Body of pancreas (tissue), 4 donors: ENCODE measurements at regions not wholly inside any gene's neighbourhood (a gene's known extent, or its start where the extent isn't known, plus 50 kb on each side); places are given as distances from the start of the nearest gene placed in this dataset.

Experiments used
- POLR2A ChIP-seq, 3 donors: fragments of 450-650 bp; IDR thresholded peaks; one replicate each; pipeline ENCODE4 v1.6.1; 2016; ENCODE audit warnings: antibody characterized with exemption in 3 of 3, mild to moderate bottlenecking in 2 of 3
- TF ChIP-seq, protein P1 (sequence below), 7 experiments: fragments of 450-650 bp in 4 of 7; fragments of 200-600 bp in 3 of 7; sonication (generic) in 3 of 7; IDR thresholded peaks; one replicate each; pipeline ENCODE4 v1.5.1; 2016 to 2019; ENCODE audit warnings: antibody characterized with exemption in 7 of 7

DNA sequence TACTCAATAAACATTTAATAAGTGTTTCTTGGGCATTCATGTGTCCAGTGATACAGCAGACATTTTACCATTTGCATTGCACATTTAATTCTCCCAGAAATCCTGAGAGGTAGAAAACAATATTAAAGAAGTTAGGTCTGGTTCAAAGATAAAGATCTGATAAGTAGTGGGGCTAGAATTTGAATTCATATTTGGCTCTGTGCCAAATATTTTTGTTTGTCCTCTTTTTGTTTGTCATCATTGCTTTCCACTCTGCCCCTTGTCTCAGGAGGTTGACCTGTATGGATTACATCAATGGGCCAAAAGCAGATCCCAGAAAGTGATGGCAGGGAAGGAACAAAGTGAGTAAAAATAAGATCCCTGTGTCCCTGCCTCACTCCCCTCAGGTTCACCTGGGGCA, 441.9 kb upstream of the PKDCC start:
- TF ChIP-seq, protein P1, sequence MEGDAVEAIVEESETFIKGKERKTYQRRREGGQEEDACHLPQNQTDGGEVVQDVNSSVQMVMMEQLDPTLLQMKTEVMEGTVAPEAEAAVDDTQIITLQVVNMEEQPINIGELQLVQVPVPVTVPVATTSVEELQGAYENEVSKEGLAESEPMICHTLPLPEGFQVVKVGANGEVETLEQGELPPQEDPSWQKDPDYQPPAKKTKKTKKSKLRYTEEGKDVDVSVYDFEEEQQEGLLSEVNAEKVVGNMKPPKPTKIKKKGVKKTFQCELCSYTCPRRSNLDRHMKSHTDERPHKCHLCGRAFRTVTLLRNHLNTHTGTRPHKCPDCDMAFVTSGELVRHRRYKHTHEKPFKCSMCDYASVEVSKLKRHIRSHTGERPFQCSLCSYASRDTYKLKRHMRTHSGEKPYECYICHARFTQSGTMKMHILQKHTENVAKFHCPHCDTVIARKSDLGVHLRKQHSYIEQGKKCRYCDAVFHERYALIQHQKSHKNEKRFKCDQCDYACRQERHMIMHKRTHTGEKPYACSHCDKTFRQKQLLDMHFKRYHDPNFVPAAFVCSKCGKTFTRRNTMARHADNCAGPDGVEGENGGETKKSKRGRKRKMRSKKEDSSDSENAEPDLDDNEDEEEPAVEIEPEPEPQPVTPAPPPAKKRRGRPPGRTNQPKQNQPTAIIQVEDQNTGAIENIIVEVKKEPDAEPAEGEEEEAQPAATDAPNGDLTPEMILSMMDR (IDR thresholded peaks at IDR 0.05) = no peak
- no peak for TF ChIP-seq POLR2A (IDR thresholded peaks at IDR 0.05)
